ENCODE measurements at regions not wholly inside any gene's neighbourhood (a gene's known extent, or its start where the extent isn't known, plus 50 kb on each side); places are given as distances from the start of the nearest gene placed in this dataset.

- ChIA-PET POLR2A (no interaction called here), CTCF (no interaction called here)
- Histone ChIP-seq H3K27ac (ENCODE audit: low read depth in 2 of 2, low read length in 1 of 2) (no peak overlapping the region), H3K36me3 (replicated peaks in 1 of 2; ENCODE audit: control insufficient read depth in 1 of 2, insufficient read depth in 2 of 2, low read length in 1 of 2) (no peaks in the 10 kb centered on the region), H2AFZ (ENCODE audit: low read depth) (no peak overlapping the region), H3K4me3 (ENCODE audit: low read depth in 2 of 2, low read length in 1 of 2) (no peak overlapping the region), H3F3A (replicated peaks; ENCODE audit: insufficient read depth) (no peaks in the 10 kb centered on the region), H3K4me2 (no peak overlapping the region), H3K79me2 (ENCODE audit: insufficient read depth) (no peaks in the 10 kb centered on the region), H3K27me3 (ENCODE audit: insufficient read depth) (peaks cover 19% of the 10 kb centered on the region; the same call in 1 of the 2 replicates), H3K9me3 (no peaks in the 10 kb centered on the region), H4K20me1 (ENCODE audit: insufficient read depth) (no peaks in the 10 kb centered on the region), H3K4me1 (ENCODE audit: control insufficient read depth in 1 of 2, insufficient read depth in 2 of 2, low read depth in 1 of 2, low read length in 1 of 2) (no peaks in the 10 kb centered on the region), H3K9me2 (no peaks in the 10 kb centered on the region), H3K9ac (no peak overlapping the region)
- DNase-seq = no peak
- 60% methylated on average over 17 of the region's 37 CpGs for WGBS (ENCODE audit: low lambda C conversion rate)
- TF ChIP-seq, protein P1, sequence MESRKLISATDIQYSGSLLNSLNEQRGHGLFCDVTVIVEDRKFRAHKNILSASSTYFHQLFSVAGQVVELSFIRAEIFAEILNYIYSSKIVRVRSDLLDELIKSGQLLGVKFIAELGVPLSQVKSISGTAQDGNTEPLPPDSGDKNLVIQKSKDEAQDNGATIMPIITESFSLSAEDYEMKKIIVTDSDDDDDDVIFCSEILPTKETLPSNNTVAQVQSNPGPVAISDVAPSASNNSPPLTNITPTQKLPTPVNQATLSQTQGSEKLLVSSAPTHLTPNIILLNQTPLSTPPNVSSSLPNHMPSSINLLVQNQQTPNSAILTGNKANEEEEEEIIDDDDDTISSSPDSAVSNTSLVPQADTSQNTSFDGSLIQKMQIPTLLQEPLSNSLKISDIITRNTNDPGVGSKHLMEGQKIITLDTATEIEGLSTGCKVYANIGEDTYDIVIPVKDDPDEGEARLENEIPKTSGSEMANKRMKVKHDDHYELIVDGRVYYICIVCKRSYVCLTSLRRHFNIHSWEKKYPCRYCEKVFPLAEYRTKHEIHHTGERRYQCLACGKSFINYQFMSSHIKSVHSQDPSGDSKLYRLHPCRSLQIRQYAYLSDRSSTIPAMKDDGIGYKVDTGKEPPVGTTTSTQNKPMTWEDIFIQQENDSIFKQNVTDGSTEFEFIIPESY (IDR thresholded peaks at IDR 0.05; ENCODE audit: borderline replicate concordance, low read depth) = no peak
- no peak for TF ChIP-seq RFX5 (IDR thresholded peaks at IDR 0.05; ENCODE audit: low read length)
- no peak for TF ChIP-seq CHD2 (IDR thresholded peaks at IDR 0.05; ENCODE audit: low read length, partially characterized antibody)
- no peak for TF ChIP-seq CTCF (IDR thresholded peaks at IDR 0.05)
- no peak for TF ChIP-seq FOSL2 (IDR thresholded peaks at IDR 0.05; ENCODE audit: borderline replicate concordance, low read depth)
- no peak for TF ChIP-seq EZH2phosphoT487 (IDR thresholded peaks at IDR 0.05; ENCODE audit: borderline replicate concordance, low read depth)
- no peak for TF ChIP-seq FOXM1 (IDR thresholded peaks at IDR 0.05; ENCODE audit: low read depth)
- no peak for TF ChIP-seq ELF1 (IDR thresholded peaks at IDR 0.05)
- no peak for TF ChIP-seq SIN3A (IDR thresholded peaks at IDR 0.05; ENCODE audit: borderline replicate concordance, low read depth, low read length)
- no peak for TF ChIP-seq TAF1 (IDR thresholded peaks at IDR 0.05; ENCODE audit: borderline replicate concordance, low read depth, low read length)
- TF ChIP-seq JUND (IDR thresholded peaks at IDR 0.05) = no peak
- no peak for TF ChIP-seq GATA2 (CRISPR knock-in tag; IDR thresholded peaks at IDR 0.05)
- no peak for TF ChIP-seq RXRA (IDR thresholded peaks at IDR 0.05; ENCODE audit: borderline replicate concordance, low read depth)
Observed at GRCh38 chr2:236793023-236794011, 223.7 kb downstream of the ACKR3 start.
